HCT116 (cell line): ENCODE measurements at regions not wholly inside any gene's neighbourhood (a gene's known extent, or its start where the extent isn't known, plus 50 kb on each side); places are given as distances from the start of the nearest gene placed in this dataset.

Source experiments
- ATAC-seq: fragments of 200-7000 bp; cut with Tn5 transposase; 2 replicates; pipeline ENCODE4 v1.9.1; 2020; ENCODE audit warnings: mild to moderate bottlenecking, moderate library complexity
- BruUV-seq: library from RNA; stranded (reverse); fragments of 400-500 nt; replicated peaks from 2 replicates; lab custom pipeline; 2021; lab: Mats Ljungman, UMichigan
- CTCF ChIA-PET: fragments of 300-600 bp; sonication (Branson Sonifier 250); formaldehyde crosslinking; loops from one replicate; lab custom pipeline; 2021; ENCODE audit warnings: antibody characterized with exemption; lab: Charles Lee
- POLR2A ChIA-PET: fragments of 300-600, 350-600 bp; sonication (Branson Sonifier 250); formaldehyde crosslinking; loops from one replicate; lab custom pipeline; 2021; ENCODE audit warnings: antibody characterized with exemption; lab: Charles Lee
- RAD21 ChIA-PET, 2 experiments: fragments of 300-600 bp; sonication (Branson Sonifier 250); formaldehyde crosslinking; loops; one replicate each; lab custom pipeline; 2023; ENCODE audit warnings: low total read pairs in 2 of 2; ENCODE audit not compliant: uncharacterized antibody in 2 of 2, unreplicated experiment in 2 of 2, low non-redundant PET in 1 of 2; lab: Charles Lee
- DNase-seq: peaks from one replicate; pipeline ENCODE4 v3.0.0-alpha.2; 2010; ENCODE audit warnings: low read depth, low spot score
- H2AFZ ChIP-seq: fragments of 200-600 bp; shearing (Covaris generic), sonication (generic); 2 replicates; pipeline ENCODE4 v1.6.1; 2017; ENCODE audit warnings: low read depth, mixed run types, mixed read lengths, antibody characterized with exemption, low read length; ENCODE audit not compliant: poor library complexity, severe bottlenecking
- H3K27ac ChIP-seq: 2 replicates; pipeline ENCODE4 v1.5.1; 2012; ENCODE audit warnings: low read depth, low read length
- H3K27me3 ChIP-seq: fragments of 200-600 bp; sonication (generic); 2 replicates; pipeline ENCODE4 v1.6.1; 2016; ENCODE audit warnings: mixed run types, low read length, mixed read lengths; ENCODE audit not compliant: insufficient read depth
- H3K36me3 ChIP-seq, 2 experiments: fragments of 200-500 bp in 1 of 2; fragments of 200-600 bp in 1 of 2; sonication (Bioruptor generic) in 1 of 2; sonication (generic) in 1 of 2; 2 replicates each; pipeline versions ENCODE4 v1.5.1 to v1.6.1; 2014 to 2016; ENCODE audit warnings: low read length in 2 of 2, inconsistent platforms in 1 of 2, mixed read lengths in 1 of 2, mixed run types in 1 of 2; ENCODE audit not compliant: insufficient read depth in 2 of 2, control insufficient read depth in 1 of 2
- H3K4me1 ChIP-seq, 2 experiments: fragments of 200-600 bp in 1 of 2; sonication (generic) in 1 of 2; 2 replicates each; pipeline versions ENCODE4 v1.5.1 to v1.6.1; 2012 to 2017; ENCODE audit warnings: low read length in 2 of 2, inconsistent platforms in 1 of 2, mild to moderate bottlenecking in 1 of 2, mixed read lengths in 1 of 2, mixed run types in 1 of 2, moderate library complexity in 1 of 2; ENCODE audit not compliant: insufficient read depth in 2 of 2, control insufficient read depth in 1 of 2
- H3K4me2 ChIP-seq: fragments of 200-600 bp; sonication (generic); 2 replicates; pipeline ENCODE4 v1.6.1; 2017; ENCODE audit warnings: mixed run types, low read length, mixed read lengths
- H3K4me3 ChIP-seq, 2 experiments: fragments of 200-600 bp in 1 of 2; sonication (generic) in 1 of 2; replicated peaks in 1 of 2; 2 replicates each; pipeline ENCODE4 v1.5.1; 2011 to 2016; ENCODE audit warnings: low read length in 2 of 2, control low read depth in 1 of 2, low read depth in 1 of 2, mild to moderate bottlenecking in 1 of 2, mixed read lengths in 1 of 2, mixed run types in 1 of 2
- H3K79me2 ChIP-seq: fragments of 200-600 bp; sonication (generic); 2 replicates; pipeline ENCODE4 v1.6.1; 2017; ENCODE audit warnings: mild to moderate bottlenecking, mixed run types, low read length, moderate library complexity, mixed read lengths; ENCODE audit not compliant: insufficient read depth
- H3K9ac ChIP-seq: fragments of 200-600 bp; sonication (generic); 2 replicates; pipeline ENCODE4 v1.6.1; 2016; ENCODE audit warnings: low read length, mixed read lengths
- H3K9me2 ChIP-seq: fragments of 200-600 bp; sonication (generic), shearing (Covaris generic); 2 replicates; pipeline ENCODE4 v1.6.1; 2017; ENCODE audit warnings: mixed run types, mild to moderate bottlenecking, moderate library complexity; ENCODE audit not compliant: insufficient read depth
- H3K9me3 ChIP-seq, 2 experiments: fragments of 200-500 bp in 1 of 2; fragments of 200-600 bp in 1 of 2; sonication (Bioruptor generic) in 1 of 2; sonication (generic) in 1 of 2; 2 replicates each; pipeline ENCODE4 v1.6.1; 2014 to 2017; ENCODE audit warnings: low read length in 2 of 2, mixed read lengths in 2 of 2, inconsistent platforms in 1 of 2, low read depth in 1 of 2, mild to moderate bottlenecking in 1 of 2, mixed run types in 1 of 2, moderate library complexity in 1 of 2; ENCODE audit not compliant: control insufficient read depth in 1 of 2, insufficient read depth in 1 of 2
- H4K20me1 ChIP-seq: fragments of 200-600 bp; sonication (generic), shearing (Covaris generic); 2 replicates; pipeline ENCODE4 v1.6.1; 2017; ENCODE audit warnings: mixed run types, mild to moderate bottlenecking, moderate library complexity; ENCODE audit not compliant: insufficient read depth
- CBX3 ChIP-seq: IDR thresholded peaks from 2 replicates; pipeline ENCODE4 v1.6.1; 2012; ENCODE audit warnings: low read depth
- CEBPB ChIP-seq: IDR thresholded peaks from 2 replicates; pipeline ENCODE4 v1.6.1; 2012; ENCODE audit warnings: low read depth
- ELF1 ChIP-seq: IDR thresholded peaks from 2 replicates; pipeline ENCODE4 v1.6.1; 2012; ENCODE audit warnings: low read depth, borderline replicate concordance
- EZH2 ChIP-seq: fragments of 200-600 bp; sonication (generic); IDR thresholded peaks from 2 replicates; pipeline ENCODE4 v1.6.1; 2017; ENCODE audit warnings: antibody characterized with exemption, mixed run types
- FOSL1 ChIP-seq: IDR thresholded peaks from 2 replicates; pipeline ENCODE4 v1.6.1; 2012; ENCODE audit warnings: low read depth
- MAX ChIP-seq: IDR thresholded peaks from 2 replicates; pipeline ENCODE4 v1.6.1; 2012
- POLR2A ChIP-seq: IDR thresholded peaks from 2 replicates; pipeline ENCODE4 v1.7.0; 2011; ENCODE audit warnings: borderline replicate concordance; ENCODE audit not compliant: insufficient read depth, insufficient read length; ENCODE audit errors: extremely low read depth
- POLR2AphosphoS5 ChIP-seq: IDR thresholded peaks from 2 replicates; pipeline ENCODE4 v1.6.1; 2011; ENCODE audit warnings: mild to moderate bottlenecking, low read depth, low read length, moderate library complexity
- RAD21 ChIP-seq: IDR thresholded peaks from 2 replicates; pipeline ENCODE4 v1.6.1; 2012; ENCODE audit warnings: low read depth, mild to moderate bottlenecking
- REST ChIP-seq: IDR thresholded peaks from 2 replicates; pipeline ENCODE4 v1.6.1; 2012; ENCODE audit warnings: low read depth
- SIN3A ChIP-seq: IDR thresholded peaks from 2 replicates; pipeline ENCODE4 v1.6.1; 2012; ENCODE audit warnings: low read depth
- SRF ChIP-seq: IDR thresholded peaks from 2 replicates; pipeline ENCODE4 v1.6.1; 2012; ENCODE audit warnings: low read depth
- TCF7L2 ChIP-seq: IDR thresholded peaks from 2 replicates; pipeline ENCODE4 v1.7.0; 2011; ENCODE audit warnings: borderline replicate concordance, inconsistent platforms; ENCODE audit not compliant: insufficient read depth, insufficient read length; ENCODE audit errors: extremely low read depth
- YY1 ChIP-seq: IDR thresholded peaks from 2 replicates; pipeline ENCODE4 v1.6.1; 2011; ENCODE audit warnings: low read length, low read depth, moderate library complexity, mild to moderate bottlenecking; ENCODE audit not compliant: insufficient replicate concordance; ENCODE audit errors: extremely low read depth
- ZFX ChIP-seq: fragments of 450-650 bp; IDR thresholded peaks from 2 replicates; pipeline ENCODE4 v1.6.1; 2017
- intact Hi-C: fragments of 100-400 bp; cut with micrococcal nuclease; formaldehyde crosslinking; loops from 2 replicates; pipeline ENCODE4 v1.10.0; 2022
- TF ChIP-seq, protein P1 (sequence below): IDR thresholded peaks from 2 replicates; pipeline ENCODE4 v1.6.1; 2011; ENCODE audit warnings: mild to moderate bottlenecking, low read length, moderate library complexity; ENCODE audit not compliant: insufficient replicate concordance; ENCODE audit errors: extremely low read depth

DNA sequence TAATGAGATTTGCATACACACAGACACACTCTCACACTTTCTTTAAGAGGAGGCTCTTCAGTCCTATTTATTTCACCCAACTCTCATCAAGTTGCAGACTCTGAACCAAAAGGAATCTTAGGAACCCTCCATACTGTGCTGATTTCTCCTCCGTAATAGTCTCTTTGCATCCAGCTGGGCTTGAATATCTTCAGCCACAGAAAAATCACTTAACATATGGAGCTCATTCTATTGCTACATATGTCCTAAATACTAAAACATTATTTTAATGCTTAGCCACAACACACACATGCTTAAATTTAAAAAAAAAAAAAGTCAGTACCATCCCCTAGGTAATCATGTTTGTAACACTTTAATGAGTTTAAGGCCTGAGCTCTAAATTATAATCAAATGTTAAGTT, 287.5 kb upstream of the CNTN6 start:
- ChIA-PET CTCF (no interaction called here), RAD21 (no interaction called here)
- H3K9ac ChIP-seq, result no peak overlapping the region
- H3K9me3 ChIP-seq, result peaks cover 5 to 14% of the 10 kb centered on the region in 2 experiments; a peak in 2 of 4 replicates
- H3K27me3 ChIP-seq, result no peaks in the 10 kb centered on the region
- intact Hi-C loops, result no loop called here
- H3K4me1 ChIP-seq, result no peaks in the 10 kb centered on the region
- no peaks in the 10 kb centered on the region for H3K36me3 ChIP-seq
- H2AFZ ChIP-seq, result no peak overlapping the region
- BruUV-seq, result no TSS peak
- TF ChIP-seq CBX3 (no peak), YY1 (no peak), SIN3A (no peak), CEBPB (no peak), POLR2AphosphoS5 (no peak), ZFX (no peak)
- TF ChIP-seq, all 23 proteins: peak for 0
- no peaks in the 10 kb centered on the region for H3K9me2 ChIP-seq
- no peak overlapping the region for H3K4me2 ChIP-seq
- no peaks in the 10 kb centered on the region for H4K20me1 ChIP-seq
- no peak overlapping the region for H3K27ac ChIP-seq
- DNase-seq (no peak), ATAC-seq (no peak)
- H3K79me2 ChIP-seq, result no peaks in the 10 kb centered on the region
- no peak overlapping the region for H3K4me3 ChIP-seq
- POLR2A ChIA-PET, result no interaction called here

- Histone ChIP-seq H3K4me3 (no peak overlapping the region), H3K9me3 (peaks cover 5 to 9% of the 10 kb centered on the region in 2 experiments; a peak in 2 of 4 replicates), H4K20me1 (no peaks in the 10 kb centered on the region), H3K9me2 (no peaks in the 10 kb centered on the region), H3K79me2 (no peaks in the 10 kb centered on the region), H3K27me3 (no peaks in the 10 kb centered on the region), H2AFZ (no peak overlapping the region), H3K4me1 (no peaks in the 10 kb centered on the region), H3K4me2 (no peak overlapping the region), H3K36me3 (no peaks in the 10 kb centered on the region), H3K27ac (no peak overlapping the region), H3K9ac (no peak overlapping the region)
- POLR2A ChIA-PET, result no interaction called here
- BruUV-seq, result no TSS peak
- ATAC-seq, result no peak
- RAD21 ChIA-PET, result no interaction called here
- CTCF ChIA-PET, result no interaction called here
- no peak for DNase-seq
- intact Hi-C loops, result no loop called here
- TF ChIP-seq CEBPB (no peak), MAX (no peak), RAD21 (no peak), FOSL1 (no peak), ELF1 (no peak), EZH2 (no peak), TCF7L2 (no peak), YY1 (no peak), ZFX (no peak), REST (no peak), POLR2A (no peak), CBX3 (no peak), POLR2AphosphoS5 (no peak), SRF (no peak)
- TF ChIP-seq, protein P1, sequence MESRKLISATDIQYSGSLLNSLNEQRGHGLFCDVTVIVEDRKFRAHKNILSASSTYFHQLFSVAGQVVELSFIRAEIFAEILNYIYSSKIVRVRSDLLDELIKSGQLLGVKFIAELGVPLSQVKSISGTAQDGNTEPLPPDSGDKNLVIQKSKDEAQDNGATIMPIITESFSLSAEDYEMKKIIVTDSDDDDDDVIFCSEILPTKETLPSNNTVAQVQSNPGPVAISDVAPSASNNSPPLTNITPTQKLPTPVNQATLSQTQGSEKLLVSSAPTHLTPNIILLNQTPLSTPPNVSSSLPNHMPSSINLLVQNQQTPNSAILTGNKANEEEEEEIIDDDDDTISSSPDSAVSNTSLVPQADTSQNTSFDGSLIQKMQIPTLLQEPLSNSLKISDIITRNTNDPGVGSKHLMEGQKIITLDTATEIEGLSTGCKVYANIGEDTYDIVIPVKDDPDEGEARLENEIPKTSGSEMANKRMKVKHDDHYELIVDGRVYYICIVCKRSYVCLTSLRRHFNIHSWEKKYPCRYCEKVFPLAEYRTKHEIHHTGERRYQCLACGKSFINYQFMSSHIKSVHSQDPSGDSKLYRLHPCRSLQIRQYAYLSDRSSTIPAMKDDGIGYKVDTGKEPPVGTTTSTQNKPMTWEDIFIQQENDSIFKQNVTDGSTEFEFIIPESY, result no peak
Measured at GRCh38 chr3:806006-806405, 286.8 kb upstream of the CNTN6 start.
